Non-pigmented ciliary epithelial cell (primary cell): ENCODE measurements at regions not wholly inside any gene's neighbourhood (a gene's known extent, or its start where the extent isn't known, plus 50 kb on each side); places are given as distances from the start of the nearest gene placed in this dataset.
A peak's percentile ranks its signal among the peaks of the same experiment; 100 is the strongest.
"Not testable (repeated sequence)": the region's sequence is repeated elsewhere in the genome, so short reads cannot be mapped to it uniquely, and the experiment has no call there.

Experiments
- DNase-seq: peaks from one replicate; pipeline ENCODE4 v3.0.0-alpha.2; 2010; ENCODE audit warnings: low read depth

DNA sequence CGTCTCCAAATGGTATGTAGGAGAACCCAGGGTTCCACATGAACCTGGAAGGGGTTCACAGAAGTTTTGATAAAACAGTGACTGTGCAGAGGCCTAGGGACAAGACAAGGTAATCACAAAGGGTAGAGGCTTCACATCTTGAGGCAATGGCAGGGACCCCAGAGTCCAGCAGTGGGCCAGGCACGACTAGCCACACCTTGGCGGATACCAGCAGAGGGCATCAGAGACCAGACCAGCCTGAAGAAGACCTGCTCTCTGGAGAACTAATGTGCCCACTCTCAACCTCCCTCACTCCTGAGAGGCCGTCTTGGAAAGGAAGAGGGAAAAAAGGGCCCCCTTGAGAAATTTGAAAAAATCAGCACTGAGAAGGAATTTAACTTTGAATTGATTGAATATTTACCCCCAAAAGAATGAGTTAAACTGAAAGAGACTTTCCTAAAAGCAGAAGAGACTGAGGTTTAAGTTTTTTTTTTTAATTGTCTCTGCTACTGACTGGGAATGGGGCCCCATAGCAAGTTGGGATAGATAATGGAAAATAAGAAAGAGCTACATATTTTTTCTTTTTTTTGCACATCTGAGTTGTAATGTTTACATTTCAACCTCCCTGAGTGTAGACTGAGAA lies 243.8 kb upstream of the JADE1 start:
- no peak for DNase-seq

DNA sequence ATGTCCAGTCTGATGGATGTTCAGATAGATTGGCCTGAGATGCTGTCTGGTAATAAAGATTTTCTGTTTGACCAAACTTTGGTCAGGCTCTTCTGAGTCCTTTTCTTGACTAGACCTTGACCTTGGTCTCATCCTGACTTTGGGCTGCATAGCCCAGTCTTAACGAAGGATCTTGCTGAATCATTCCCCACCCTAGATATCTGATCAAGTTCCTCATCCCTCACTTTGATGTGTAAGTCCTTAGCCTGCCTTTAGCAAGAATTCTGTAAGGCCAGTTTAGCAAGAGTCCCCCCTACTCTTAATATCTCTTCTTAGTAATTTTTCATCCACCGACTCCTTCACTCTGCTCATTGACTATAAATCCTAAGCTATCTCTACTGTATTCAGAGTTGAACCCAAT lies 244.4 kb upstream of the JADE1 start:
- no peak for DNase-seq

DNA sequence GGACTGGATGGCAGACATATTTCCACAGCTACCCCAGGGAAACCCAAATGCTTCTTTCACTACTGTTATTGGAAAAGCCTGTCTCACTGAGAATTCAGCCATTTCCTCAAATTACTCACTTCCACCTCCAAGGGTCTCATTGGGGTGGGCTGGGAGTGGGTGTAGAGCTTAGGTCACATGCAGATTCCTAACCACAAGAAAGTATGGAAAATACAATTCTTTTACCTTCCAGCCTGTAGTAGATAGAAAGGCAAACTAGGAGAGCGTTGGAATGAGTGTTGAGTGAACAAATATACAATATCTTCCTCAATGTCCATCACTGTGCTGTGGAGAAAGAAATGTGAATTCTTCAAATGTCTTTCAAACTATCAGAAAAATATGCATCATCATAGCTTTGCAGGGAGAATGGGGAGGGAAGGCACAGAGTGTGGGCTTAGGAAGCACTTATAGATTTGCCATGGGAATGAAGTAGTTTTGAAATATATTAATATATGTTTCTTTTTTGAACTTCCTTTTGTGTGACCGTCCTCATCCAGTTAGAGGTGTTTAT lies 245.3 kb upstream of the JADE1 start:
- DNase-seq = no peak

DNA sequence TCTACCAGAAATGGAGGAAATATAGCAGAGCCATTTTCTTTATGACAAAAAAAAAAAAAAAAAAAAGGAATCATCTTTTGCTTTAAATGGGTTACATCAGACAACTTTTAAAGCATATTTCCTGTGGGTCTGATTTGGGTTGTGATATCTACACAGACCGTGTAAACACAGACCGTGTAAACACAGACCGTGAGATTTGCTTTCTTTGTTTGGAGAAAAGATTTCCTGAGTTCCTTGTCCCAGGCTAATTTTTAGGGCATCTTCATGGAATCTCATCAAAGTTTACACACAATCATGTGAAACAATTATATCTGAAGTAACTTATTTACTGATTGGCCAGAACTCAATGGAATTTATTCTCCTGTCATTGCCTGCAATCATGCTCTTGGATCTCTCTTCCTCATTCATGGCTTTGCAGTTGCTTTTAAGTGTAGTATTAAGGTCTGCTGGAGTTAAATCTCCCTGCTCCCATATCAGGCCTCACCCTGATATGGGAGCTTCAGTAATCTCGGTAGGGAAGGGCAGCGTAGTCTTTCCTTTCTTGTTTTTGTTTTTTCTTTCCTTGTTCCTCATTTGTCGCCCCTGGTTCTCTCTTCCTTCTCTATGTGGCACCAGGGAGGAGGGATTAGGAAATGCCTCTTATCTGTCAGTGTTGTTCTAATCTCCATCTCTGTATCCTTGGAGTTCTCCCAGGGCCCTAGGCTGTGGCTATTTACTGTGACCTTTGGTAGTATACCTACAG lies 248.6 kb upstream of the JADE1 start:
- DNase-seq = no peak

DNA sequence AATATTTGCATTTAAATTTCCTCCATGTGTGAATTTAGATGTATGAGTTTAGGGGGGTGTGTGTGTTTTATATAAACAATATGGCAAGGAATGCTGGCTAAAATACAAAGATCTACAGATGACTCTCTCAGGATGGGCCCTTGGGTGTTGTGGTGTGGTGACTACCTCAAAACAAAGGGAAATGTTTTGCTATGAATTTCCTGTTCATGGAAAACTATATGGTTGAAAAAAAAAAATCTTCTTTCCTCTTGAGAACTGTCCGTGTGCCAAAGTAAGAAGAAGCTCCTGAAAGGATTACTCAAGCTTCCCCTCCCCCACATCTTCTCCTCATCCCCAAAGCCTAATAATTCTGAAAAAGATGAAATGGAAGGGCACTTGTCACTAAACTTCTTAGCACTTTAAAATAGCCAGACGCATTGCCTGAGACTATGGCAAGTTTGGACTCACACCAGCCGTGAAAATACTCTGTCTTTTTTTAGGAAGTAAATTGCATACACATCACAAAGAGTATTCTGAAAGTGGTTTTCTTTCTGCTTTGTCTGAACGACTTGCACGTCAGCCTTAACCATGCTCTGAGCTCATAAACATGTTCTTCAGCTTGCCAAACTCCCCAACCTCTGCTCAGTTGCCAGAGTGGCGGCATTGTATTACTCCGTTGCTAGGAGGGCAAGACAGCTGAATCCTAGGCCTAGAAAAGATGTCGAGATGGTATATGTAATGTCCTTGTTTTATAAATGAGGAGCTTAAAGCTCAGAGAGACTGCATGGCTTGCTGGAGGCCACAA lies 250.4 kb upstream of the JADE1 start:
- no peak for DNase-seq

DNA sequence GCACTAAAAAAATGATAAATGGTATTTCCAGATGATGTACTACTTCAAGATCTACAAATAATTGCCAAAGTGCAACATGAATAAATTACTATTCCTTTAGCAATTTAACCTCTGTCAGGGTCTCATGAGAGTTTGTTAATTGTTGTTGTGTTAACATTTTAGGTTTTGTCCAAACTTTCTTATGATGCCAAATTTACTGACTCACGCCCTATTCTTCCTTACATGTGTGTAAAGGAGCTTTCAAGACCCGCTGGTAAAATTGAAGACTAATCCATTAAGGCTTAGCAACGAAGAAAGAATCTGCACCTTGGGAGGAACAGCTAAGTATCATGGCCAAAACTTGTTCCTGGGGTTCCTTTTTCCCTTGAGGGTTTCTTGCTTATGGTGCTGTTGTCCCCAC lies 252.7 kb upstream of the JADE1 start:
- DNase-seq = no peak

DNA sequence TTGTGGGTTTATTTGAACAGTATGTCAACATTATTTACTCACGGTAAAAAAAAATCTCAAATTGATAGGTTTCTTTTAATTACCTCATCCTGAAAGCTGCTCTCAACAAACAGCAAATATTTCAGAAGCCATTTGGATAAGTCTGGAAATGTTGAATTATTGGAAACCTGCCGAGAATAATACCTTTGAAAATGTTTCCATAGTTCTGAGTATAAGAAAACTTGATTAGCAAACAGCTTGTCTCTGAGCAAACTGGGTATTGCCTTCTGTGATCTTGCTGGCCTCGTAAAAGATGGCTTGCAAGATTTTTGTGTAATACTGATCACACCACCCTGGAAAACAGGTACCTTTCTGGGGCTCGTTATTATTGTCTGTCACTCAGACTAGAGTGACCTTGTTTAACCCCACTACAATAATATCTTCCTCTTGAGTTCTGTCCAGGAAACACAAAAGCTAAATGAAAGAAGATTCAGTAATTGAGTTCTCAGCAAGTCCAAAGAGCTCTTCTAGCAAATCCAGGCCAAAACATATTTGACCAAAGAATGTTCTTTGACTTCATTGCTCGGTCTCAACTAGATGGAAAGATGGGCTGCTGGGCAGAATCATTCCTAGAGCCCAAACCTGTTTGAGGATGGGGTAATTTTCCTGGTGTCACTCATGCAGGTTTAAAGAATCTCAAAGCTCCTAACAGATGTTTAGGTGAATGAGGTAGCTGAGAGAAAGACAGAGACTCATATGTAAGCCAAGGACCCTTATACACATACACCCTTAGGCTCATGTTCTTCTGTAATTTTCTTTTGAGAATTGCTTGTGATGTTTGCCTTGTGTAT lies 255.6 kb upstream of the JADE1 start:
- DNase-seq = no peak

DNA sequence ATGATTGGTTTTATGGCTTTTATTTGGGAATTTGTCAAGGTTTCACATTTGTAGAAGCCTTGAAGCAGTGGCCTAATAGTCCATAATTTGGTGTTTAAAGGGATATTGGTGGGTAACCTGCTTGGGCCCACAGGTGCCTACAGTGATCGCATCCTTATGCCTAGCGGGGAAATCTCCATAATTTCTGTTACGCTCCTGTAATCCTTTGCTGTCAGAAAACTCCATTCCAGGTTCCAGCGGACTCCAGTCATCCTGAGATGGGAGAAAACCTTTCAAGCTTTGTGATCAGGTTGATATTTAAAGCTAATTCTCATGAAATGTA lies 257.0 kb upstream of the JADE1 start:
- no peak for DNase-seq

DNA sequence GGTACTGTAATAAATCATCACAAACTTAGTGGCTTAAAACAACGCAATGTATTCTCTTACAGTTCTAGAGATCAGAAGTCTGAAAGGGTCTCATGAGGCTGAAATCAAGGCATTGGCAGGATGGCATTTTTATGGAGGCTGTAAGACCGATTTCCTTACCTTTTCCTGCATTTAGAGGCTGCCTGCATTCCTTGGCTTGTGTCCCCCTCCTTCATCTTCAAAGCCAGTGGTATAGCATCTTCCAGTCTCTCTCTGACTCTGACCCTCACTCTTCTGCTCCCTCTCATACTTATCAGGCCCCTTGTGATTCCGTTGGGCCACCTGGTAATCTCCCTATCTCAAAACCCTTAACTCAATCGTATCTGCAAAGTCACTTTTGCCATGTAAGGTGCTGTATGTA lies 258.2 kb upstream of the JADE1 start:
- no peak for DNase-seq

DNA sequence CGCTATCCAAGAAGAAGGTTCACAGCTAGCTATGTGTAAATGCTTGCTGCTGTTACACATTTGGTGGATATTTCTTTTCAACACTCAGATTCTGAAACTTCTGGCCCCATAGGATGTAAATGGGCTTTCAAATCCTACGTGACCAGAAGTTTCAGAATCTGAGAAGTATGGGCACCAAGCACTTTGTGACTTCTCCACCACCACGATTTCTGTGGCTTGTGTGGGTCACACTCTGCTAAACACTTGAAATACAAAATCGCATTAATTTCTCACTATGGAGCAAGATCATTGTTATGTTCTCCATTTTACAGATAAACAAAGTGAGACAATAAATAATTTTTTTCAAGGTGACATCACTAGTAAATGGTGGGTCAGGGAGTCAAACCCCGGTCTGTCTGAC lies 259.4 kb upstream of the JADE1 start:
- no peak for DNase-seq

DNA sequence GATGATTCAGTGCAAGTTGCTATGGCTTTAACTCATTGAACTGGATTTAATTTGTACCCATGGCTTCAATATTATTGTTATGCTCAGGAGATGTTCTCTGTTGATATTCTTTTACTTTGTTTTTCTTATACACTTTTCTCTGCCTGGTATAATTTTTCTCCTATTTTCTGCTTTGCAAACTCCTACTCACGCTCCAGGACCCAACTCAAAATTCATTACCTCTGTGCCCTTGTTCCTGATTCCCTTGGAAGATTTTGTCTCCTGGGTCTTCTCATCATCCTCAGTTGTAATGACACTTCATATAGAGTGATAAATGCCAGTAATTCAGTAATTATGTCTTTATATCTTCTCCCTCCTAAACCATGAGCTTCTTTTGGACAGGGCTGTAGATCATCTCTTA lies 259.9 kb upstream of the JADE1 start:
- no peak for DNase-seq

DNA sequence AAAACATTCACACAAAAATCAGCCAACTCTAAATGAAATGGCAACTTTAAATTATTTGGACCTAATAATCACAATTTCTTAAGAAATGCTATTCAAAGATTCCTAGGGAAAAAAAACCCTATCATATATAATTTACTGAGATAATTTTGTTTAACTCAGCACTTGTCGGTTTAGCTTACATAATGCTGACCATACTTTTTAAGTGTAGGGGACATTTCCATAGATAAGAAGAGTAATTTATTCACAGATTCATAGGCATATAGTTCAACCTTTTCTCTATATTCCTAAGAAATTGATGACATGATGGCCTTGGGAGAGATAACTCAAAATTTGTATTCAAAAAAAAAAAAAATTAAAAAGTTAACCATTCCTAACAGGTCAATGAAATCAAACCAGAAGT lies 260.8 kb upstream of the PGRMC2 start:
- DNase-seq = no peak

DNA sequence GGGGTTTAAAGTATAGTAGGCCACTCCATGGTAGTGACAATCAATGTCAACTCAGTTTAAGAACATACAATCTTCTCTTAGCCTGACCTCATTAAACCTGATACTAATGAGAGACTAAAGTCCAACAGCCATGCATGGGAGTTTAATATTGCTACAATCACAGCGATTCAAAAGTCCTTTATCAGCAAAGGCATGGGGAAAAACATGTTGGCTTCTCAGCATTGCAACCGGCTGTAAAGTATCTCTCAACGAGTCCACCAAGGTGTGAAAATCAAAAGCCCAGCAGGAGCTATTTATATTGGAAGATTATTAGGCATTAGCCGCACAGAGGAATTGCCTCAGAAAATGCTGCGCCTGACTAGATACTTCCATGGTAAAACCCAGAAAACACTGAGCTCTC lies 256.7 kb upstream of the PGRMC2 start:
- DNase-seq = no peak

DNA sequence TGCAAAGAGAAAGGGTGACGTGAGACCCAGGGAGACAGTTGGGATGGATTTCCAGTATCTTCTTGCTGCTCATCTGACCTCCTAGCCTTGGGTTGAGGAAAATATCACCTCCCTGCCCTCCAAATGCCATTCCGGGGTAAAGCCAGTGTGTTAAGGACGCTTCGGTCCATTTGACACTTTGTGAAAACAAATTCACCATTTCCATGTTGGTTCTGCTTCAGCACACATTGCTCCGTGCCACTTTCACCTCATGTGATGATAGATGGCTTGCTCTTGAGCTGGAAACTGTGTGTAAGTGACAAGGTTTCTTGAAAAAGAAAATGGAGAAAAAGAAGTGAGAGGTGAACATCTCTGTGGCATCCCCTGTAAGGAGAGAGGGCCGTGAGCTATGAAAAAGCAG lies 256.1 kb upstream of the PGRMC2 start:
- DNase-seq = no peak

DNA sequence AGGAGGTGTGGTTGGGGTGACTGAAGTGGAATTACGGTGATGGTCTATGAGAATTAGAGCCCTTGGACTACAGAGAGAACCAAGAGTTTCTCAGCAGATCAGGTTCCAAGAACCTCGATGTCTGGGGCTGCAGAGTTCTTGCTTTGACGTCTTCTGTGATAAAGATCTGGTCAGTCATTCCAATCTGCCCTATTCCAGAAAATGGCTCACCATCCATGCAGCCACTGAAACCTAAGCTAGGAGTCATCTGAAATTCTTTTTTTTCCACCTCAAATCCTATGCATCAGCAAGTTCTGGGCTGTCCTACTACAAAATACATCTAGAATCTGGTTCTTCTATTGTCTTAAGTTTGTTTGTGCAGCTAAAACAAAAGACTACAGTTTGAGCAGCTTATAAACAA lies 254.4 kb upstream of the PGRMC2 start:
- no peak for DNase-seq

DNA sequence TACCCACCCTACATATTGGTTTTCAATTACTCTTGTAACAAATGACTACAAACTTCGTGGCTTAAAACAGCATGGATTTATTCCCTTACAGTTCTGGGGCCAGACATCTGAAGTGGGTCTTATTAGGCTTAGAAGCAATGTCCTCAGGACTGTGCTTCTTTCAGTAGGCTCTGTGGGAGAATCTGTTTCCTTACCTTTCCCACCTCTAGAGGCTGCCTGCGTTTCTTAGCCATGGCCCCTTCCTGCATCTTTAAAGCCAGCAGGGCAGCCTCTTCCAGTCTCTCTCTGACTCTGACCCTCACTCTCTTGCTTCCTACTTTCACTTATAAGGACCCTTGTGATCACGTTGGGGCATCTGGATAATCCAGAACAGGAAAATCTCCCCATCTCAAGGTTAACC lies 252.5 kb upstream of the PGRMC2 start:
- no peak for DNase-seq

DNA sequence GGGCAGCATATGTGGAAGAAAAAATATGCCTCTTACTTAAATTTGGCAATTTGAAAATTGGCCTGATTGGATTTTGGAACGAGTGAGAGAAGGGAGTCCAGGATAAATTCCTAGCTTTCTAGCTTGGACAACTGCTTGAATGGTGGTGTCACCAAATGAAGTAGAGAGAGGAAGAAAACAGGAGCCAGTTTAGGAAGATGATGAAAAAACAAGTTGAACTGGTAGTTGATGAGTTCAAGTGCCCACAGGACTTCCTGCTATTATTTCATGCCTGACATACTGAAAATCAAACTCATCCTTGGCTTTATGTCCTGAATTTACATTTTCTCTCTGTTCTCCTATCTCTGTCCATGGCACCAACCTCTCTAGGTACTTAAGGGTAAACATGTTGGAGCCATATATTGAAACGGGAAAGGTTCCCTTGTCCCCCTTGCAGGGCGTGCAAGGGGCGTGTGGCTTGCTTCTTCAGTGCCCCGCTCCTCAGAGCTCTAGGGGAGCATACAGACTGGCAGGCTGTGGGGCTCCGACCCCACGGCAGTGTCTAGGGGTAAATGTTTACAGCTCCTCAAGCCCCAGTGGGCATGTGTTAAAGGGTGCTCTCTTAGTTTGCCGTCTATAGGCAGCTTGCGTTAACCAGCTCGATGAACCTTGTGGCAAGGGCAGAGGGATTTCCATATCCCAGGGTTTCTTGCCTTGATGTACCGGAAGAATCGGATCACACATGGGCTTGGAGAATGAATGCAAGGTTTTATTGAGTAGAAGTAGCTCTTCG lies 250.7 kb upstream of the PGRMC2 start:
- DNase-seq = no peak

DNA sequence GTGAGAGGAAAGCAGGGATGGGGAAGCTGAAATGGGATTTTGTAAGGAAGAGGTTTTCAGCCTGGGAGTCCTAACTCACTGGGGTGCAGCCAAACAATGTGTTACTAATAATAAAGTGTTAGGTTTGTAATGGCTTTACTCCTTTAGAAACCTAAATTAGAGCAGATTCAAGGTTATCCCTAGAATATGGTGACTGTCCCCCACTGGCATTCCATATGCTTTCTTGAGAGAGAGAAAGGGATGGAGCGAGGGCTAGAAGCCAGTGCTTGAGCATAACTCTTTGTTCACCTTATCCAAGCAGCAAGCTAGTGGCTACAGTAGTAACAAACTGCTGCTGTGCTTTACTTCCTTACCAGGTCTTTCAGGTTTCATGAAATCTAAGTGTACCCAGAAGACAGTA lies 249.1 kb upstream of the PGRMC2 start:
- DNase-seq = no peak

DNA sequence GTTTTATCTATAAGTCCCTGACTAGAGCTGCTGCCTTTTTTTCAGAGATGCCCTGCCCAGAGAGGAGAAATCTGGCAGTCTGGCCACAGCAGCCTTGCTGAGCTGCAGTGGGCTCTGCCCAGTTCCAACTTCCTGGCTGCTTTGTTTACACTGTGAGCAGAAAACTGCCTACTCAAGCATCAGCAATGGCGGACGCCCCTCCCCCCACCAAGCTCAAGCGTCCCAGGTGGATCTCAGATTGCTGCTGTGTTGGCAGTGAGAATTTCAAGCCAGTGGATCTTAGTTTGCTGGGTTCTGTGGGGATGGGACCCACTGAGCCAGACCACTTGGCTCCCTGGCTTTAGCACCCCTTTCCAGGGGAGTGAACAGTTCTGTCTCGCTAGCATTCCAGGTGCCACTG lies 247.9 kb upstream of the PGRMC2 start:
- DNase-seq = not testable (repeated sequence)

DNA sequence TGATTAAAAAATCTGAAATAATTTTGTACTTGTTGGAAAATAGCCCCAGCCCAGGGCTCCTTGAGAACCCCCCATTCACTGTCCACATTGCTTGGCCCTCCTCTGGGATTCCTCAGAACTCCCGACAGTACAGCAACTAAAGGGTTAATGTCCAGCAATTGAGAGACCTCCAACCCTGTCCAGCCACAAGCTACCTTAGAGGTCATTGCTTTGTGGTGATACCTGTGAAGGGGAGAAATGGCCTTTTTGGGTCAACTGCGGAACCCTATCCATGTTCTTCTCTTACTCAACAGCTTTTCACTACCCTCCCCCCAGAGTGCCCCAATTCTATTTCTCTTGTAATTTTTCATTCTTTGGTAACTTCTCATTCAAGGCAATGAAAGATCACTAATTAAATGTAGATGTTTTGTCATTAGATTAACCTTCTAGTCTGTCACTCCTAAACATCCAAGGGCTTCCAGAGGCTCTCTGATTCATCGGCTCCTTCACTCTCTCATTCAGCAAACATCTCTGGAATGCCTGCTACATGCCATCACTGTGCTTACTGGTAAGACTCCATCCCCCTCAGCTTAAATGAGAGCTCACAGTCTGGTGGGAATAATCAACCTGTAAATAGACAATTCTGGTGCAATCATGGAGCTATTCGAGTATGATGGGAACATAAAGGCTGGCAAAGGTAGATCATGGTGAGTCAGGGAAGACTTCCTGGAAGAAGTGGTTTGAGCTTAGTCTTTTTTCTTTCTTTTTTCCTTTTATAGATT lies 241.4 kb upstream of the PGRMC2 start:
- DNase-seq = peak; percentile 99
